Lower lobe of right lung (tissue), 2 donors: ENCODE measurements at regions not wholly inside any gene's neighbourhood (a gene's known extent, or its start where the extent isn't known, plus 50 kb on each side); places are given as distances from the start of the nearest gene placed in this dataset.

Experiments used
- ATAC-seq, 2 donors: fragments of 200-7000 bp; cut with Tn5 transposase; one replicate each; pipeline ENCODE4 v1.9.1; 2020 to 2022; ENCODE audit warnings: mild to moderate bottlenecking in 2 of 2, moderate library complexity in 2 of 2
- DNase-seq: peaks from one replicate; pipeline ENCODE4 v3.0.0-alpha.2; 2020
- H3K27ac ChIP-seq: fragments of 200-600 bp; one replicate; pipeline ENCODE4 v1.8.0; 2022
- H3K27me3 ChIP-seq: fragments of 200-600 bp; one replicate; pipeline ENCODE4 v1.8.0; 2022; ENCODE audit warnings: low read depth
- H3K36me3 ChIP-seq: fragments of 200-600 bp; one replicate; pipeline ENCODE4 v1.8.0; 2022; ENCODE audit warnings: mild to moderate bottlenecking
- H3K4me1 ChIP-seq: fragments of 200-600 bp; one replicate; pipeline ENCODE4 v1.8.0; 2022
- H3K4me3 ChIP-seq: fragments of 200-600 bp; one replicate; pipeline ENCODE4 v1.8.0; 2022; ENCODE audit warnings: mild to moderate bottlenecking
- H3K9me3 ChIP-seq: fragments of 200-600 bp; one replicate; pipeline ENCODE4 v1.8.0; 2022
- intact Hi-C: fragments of 100-400 bp; cut with DNase I; formaldehyde crosslinking; loops from one replicate; pipeline ENCODE4 v1.11.0; 2022
- TF ChIP-seq, protein P1 (sequence below): fragments of 200-600 bp; IDR thresholded peaks from one replicate; pipeline ENCODE4 v1.8.0; 2022; ENCODE audit warnings: antibody characterized with exemption, mild to moderate bottlenecking
- donor health status: DM: no; HTN: yes; CAD: no; lungs with severe emphysema.

DNA sequence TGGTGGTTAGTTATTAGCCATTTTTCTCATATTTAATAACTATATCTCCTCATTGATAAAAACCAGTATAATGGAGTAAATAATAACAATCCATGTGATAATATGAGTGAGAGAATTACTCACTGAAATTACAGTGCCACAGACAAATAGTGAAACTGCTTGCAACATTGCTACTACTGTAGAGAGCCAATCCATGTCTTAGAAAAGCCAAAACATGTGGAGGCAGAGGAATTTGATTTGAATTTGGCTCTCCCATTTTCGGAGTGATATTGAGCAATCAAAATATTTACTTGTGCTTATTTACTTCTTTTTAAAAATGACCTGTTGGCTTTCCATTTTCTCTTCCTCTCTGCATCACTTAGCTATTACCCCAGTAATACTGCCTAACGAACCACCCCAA, 288.3 kb upstream of the TCF4 start:
- TF ChIP-seq, protein P1, sequence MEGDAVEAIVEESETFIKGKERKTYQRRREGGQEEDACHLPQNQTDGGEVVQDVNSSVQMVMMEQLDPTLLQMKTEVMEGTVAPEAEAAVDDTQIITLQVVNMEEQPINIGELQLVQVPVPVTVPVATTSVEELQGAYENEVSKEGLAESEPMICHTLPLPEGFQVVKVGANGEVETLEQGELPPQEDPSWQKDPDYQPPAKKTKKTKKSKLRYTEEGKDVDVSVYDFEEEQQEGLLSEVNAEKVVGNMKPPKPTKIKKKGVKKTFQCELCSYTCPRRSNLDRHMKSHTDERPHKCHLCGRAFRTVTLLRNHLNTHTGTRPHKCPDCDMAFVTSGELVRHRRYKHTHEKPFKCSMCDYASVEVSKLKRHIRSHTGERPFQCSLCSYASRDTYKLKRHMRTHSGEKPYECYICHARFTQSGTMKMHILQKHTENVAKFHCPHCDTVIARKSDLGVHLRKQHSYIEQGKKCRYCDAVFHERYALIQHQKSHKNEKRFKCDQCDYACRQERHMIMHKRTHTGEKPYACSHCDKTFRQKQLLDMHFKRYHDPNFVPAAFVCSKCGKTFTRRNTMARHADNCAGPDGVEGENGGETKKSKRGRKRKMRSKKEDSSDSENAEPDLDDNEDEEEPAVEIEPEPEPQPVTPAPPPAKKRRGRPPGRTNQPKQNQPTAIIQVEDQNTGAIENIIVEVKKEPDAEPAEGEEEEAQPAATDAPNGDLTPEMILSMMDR: no peak

DNA sequence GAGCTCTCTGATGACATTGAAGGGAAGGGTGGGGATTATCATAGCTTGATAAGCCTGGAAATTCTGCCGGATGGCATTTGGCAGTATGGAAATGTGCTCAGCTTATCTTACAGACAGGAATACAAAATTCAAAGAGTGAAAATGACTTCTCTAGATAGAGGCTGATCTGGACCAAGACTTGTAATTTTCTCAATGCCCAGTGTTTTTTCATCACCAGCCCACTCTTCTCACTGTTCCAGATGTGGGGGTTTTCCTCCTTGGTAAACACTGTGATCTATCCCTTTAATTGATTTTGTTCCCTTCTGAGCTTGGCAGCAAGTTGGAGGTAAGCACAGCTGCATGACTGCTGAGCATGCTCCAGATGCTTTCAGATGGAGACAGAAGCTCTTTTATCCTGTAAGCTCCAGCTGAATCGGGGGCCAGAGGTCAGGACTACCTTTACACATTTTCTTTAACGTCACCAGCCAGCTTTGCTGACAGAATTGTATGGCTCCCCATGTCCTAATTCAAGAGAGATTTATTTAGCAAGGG, 287.4 kb upstream of the TCF4 start:
- no peaks in the 10 kb centered on the region for H3K36me3 ChIP-seq
- no peaks in the 10 kb centered on the region for H3K27me3 ChIP-seq
- H3K9me3 ChIP-seq: no peaks in the 10 kb centered on the region
- no peak for ATAC-seq
- H3K4me1 ChIP-seq: no peaks in the 10 kb centered on the region
- DNase-seq: no peak
- H3K4me3 ChIP-seq: no peak overlapping the region
- intact Hi-C loops: no loop called here
- no peak overlapping the region for H3K27ac ChIP-seq
- TF ChIP-seq, protein P1: no peak

More for the DNA sequence above, 288.3 kb upstream of the TCF4 start:
- H3K27me3 ChIP-seq: no peaks in the 10 kb centered on the region
- no peak overlapping the region for H3K27ac ChIP-seq
- H3K9me3 ChIP-seq: no peaks in the 10 kb centered on the region
- no peaks in the 10 kb centered on the region for H3K36me3 ChIP-seq
- H3K4me3 ChIP-seq: no peak overlapping the region
- ATAC-seq: no peak
- H3K4me1 ChIP-seq: no peaks in the 10 kb centered on the region
- intact Hi-C loops: no loop called here
- no peak for DNase-seq

DNA sequence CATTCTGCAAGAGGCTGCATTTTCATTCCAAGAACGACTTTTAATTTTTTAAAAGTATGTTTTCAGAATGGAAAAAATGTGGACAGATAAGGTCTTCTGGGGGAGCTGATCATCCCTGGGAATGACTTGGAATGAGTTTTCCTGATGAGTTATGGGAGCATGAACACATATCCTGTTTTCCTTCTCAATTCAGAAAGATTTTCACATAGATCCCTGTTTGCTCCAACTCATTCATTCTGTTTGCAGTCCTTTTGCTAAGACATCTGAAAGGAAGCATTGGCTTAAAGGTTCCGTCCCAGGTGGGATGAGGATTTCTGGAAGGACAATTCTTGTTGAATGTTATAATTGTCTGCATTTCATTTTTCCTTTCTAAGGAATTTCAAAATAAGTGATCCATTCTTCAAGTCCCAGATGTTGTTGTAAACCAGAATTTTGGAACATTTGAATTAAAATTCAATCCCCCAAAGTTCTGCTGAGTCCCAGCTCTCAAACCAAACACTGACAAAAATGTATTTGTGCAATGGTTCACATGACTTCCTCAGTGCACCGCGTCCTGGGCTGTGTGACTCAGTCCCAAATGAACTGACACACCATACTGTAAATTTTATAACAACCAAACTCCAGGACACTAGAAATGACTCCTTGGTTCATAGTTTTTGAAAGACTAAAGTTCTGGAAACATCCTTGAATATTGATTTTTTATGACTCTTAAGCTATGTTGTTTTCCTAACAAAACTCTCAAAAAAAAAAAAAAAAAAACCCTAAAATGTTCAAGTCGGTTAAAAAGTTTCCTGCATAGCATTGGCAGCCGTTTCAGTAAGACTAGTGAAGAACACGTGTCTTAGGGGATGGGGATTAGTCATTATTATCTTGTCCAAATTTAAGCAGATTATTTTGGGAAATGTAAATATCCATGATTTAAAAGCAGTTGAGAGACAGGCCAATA, 281.8 kb upstream of the TCF4 start:
- intact Hi-C loops: no loop called here
- H3K27ac ChIP-seq: no peak overlapping the region
- no peak for ATAC-seq

DNA sequence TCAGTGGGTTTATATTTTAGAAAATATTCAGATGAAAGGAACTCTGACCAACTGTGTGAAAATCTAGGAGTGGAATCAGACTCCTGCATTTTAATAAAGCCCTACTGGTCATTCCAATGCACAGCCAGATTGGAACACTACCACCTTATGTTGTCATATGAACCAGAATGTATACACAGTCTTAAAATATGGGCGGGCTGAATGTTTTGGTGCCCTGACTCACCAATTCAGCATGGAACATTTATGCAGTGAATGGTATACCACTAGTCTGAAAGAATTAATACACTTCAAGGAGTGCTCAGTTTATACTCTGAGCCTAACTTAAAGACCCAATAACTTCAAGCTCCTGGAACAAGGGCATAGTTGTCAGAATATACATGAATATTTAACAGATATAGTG, 280.9 kb upstream of the TCF4 start:
- no peak for ATAC-seq
- TF ChIP-seq, protein P1: no peak
- H3K27ac ChIP-seq: no peak overlapping the region

More for the DNA sequence above, 281.8 kb upstream of the TCF4 start:
- TF ChIP-seq, protein P1: no peak
- Histone ChIP-seq H3K9me3 (no peaks in the 10 kb centered on the region), H3K4me3 (no peak overlapping the region), H3K4me1 (no peaks in the 10 kb centered on the region), H3K27me3 (no peaks in the 10 kb centered on the region), H3K36me3 (no peaks in the 10 kb centered on the region)
- DNase-seq: no peak

DNA sequence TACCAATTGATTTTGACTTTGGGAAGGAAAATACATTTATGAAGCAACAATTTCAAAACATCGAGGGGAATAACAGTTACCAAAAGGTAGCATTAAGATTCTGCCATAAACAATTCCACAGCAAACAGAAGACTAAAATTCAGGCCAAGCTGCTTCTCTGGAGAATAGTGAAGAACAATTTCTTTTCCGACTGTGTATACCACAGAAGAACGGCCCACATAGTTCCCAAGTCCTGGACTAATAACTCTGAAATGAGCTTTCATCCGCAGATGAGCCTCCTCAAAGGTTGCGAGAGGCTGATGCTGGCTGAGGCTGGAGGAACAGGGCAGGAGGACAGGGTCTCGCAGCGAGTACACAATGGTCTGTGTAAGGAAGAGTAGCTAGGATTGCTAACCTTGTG, 278.9 kb upstream of the TCF4 start:
- Histone ChIP-seq H3K9me3 (no peaks in the 10 kb centered on the region), H3K4me1 (no peaks in the 10 kb centered on the region), H3K27me3 (no peaks in the 10 kb centered on the region), H3K27ac (no peak overlapping the region), H3K4me3 (no peak overlapping the region), H3K36me3 (no peaks in the 10 kb centered on the region)
- no peak for DNase-seq
- ATAC-seq: no peak
- intact Hi-C loops: no loop called here
- TF ChIP-seq, protein P1: no peak

More for the DNA sequence above, 280.9 kb upstream of the TCF4 start:
- no peaks in the 10 kb centered on the region for H3K27me3 ChIP-seq
- intact Hi-C loops: no loop called here
- H3K9me3 ChIP-seq: no peaks in the 10 kb centered on the region
- DNase-seq: no peak
- no peaks in the 10 kb centered on the region for H3K36me3 ChIP-seq
- no peak overlapping the region for H3K4me3 ChIP-seq
- H3K4me1 ChIP-seq: no peaks in the 10 kb centered on the region
